WTC11 (cell line): ENCODE measurements at regions not wholly inside any gene's neighbourhood (a gene's known extent, or its start where the extent isn't known, plus 50 kb on each side); places are given as distances from the start of the nearest gene placed in this dataset.

Experiments used
- ATAC-seq: fragments of 200-7000 bp; cut with Tn5 transposase; 2 replicates; pipeline ENCODE4 v1.10.0; 2021; ENCODE audit warnings: mild to moderate bottlenecking, moderate library complexity
- CTCF ChIA-PET: fragments of 300-600 bp; sonication (Branson Sonifier 250); formaldehyde crosslinking; loops from one replicate; lab custom pipeline; 2021; ENCODE audit warnings: antibody characterized with exemption; lab: Charles Lee
- POLR2A ChIA-PET: fragments of 350-600 bp; sonication (Branson Sonifier 250); formaldehyde crosslinking; loops from one replicate; lab custom pipeline; 2021; ENCODE audit warnings: antibody characterized with exemption; lab: Charles Lee
- DNase-seq: peaks from one replicate; pipeline ENCODE4 v3.0.0; 2021; ENCODE audit warnings: low spot score
- H3K27ac Mint-ChIP-seq: 2 replicates; pipeline ENCODE4 v1.8.0; 2021; ENCODE audit warnings: mixed read lengths
- H3K27me3 Mint-ChIP-seq: 2 replicates; pipeline ENCODE4 v1.8.0; 2021; ENCODE audit warnings: low read depth, mild to moderate bottlenecking, moderate library complexity, mixed read lengths
- H3K36me3 Mint-ChIP-seq: 2 replicates; pipeline ENCODE4 v1.8.0; 2021; ENCODE audit warnings: mixed read lengths
- H3K4me1 Mint-ChIP-seq: 2 replicates; pipeline ENCODE4 v1.8.0; 2022; ENCODE audit warnings: mixed read lengths
- H3K4me3 Mint-ChIP-seq: 2 replicates; pipeline ENCODE4 v1.8.0; 2021; ENCODE audit warnings: mild to moderate bottlenecking, moderate library complexity, mixed read lengths
- H3K9me3 Mint-ChIP-seq: 2 replicates; pipeline ENCODE4 v1.8.0; 2021; ENCODE audit warnings: mixed read lengths
- GTF2I ChIP-seq: fragments of 250-450 bp; sonication (Bioruptor Pico); conservative IDR thresholded peaks from 2 replicates; pipeline ENCODE4 v1.4.0; 2021; ENCODE audit warnings: mild to moderate bottlenecking
- JAZF1 ChIP-seq: fragments of 250-450 bp; sonication (Bioruptor Pico); IDR thresholded peaks from 2 replicates; pipeline ENCODE4 v1.9.0; 2021; ENCODE audit warnings: moderate library complexity, mild to moderate bottlenecking, inconsistent platforms
- JUN ChIP-seq: sonication (generic); formaldehyde crosslinking; IDR thresholded peaks from 2 replicates; pipeline ENCODE4 v1.8.0; 2023; ENCODE audit warnings: mild to moderate bottlenecking, missing genetic modification reagents
- KAT7 ChIP-seq: sonication (generic); formaldehyde crosslinking; IDR thresholded peaks from 2 replicates; pipeline ENCODE4 v1.8.1; 2023; ENCODE audit warnings: missing genetic modification reagents, mild to moderate bottlenecking, borderline replicate concordance
- NFYB ChIP-seq: sonication (generic); formaldehyde crosslinking; conservative IDR thresholded peaks from 2 replicates; pipeline ENCODE4 v1.8.0; 2022; ENCODE audit warnings: low read depth, missing genetic modification reagents
- NR1H2 ChIP-seq: sonication (generic); formaldehyde crosslinking; IDR thresholded peaks from 2 replicates; pipeline ENCODE4 v1.9.0; 2021; ENCODE audit warnings: mild to moderate bottlenecking, moderate library complexity, missing genetic modification reagents
- PRRX2 ChIP-seq: fragments of 250-450 bp; sonication (Bioruptor Pico); IDR thresholded peaks from 2 replicates; pipeline ENCODE4 v1.8.0; 2021; ENCODE audit warnings: mild to moderate bottlenecking
- SMAD3 ChIP-seq: sonication (generic); formaldehyde crosslinking; IDR thresholded peaks from 2 replicates; pipeline ENCODE4 v1.8.0; 2022; ENCODE audit warnings: missing genetic modification reagents, mild to moderate bottlenecking, borderline replicate concordance
- SOX15 ChIP-seq: fragments of 250-450 bp; sonication (Bioruptor Pico); IDR thresholded peaks from 2 replicates; pipeline ENCODE4 v1.9.0; 2021; ENCODE audit warnings: mild to moderate bottlenecking
- SP1 ChIP-seq: sonication (generic); formaldehyde crosslinking; conservative IDR thresholded peaks from 2 replicates; pipeline ENCODE4 v1.8.1; 2022; ENCODE audit warnings: missing genetic modification reagents
- TP53 ChIP-seq: sonication (generic); formaldehyde crosslinking; IDR thresholded peaks from 2 replicates; pipeline ENCODE4 v1.8.1; 2023; ENCODE audit warnings: mild to moderate bottlenecking, missing genetic modification reagents
- ZNF138 ChIP-seq: sonication (generic); formaldehyde crosslinking; conservative IDR thresholded peaks from 2 replicates; pipeline ENCODE4 v1.8.1; 2022; ENCODE audit warnings: mild to moderate bottlenecking, moderate library complexity, missing genetic modification reagents
- ZNF219 ChIP-seq: sonication (generic); formaldehyde crosslinking; IDR thresholded peaks from 2 replicates; pipeline ENCODE4 v1.8.0; 2023; ENCODE audit warnings: missing genetic modification reagents, mild to moderate bottlenecking, borderline replicate concordance
- ZNF396 ChIP-seq: fragments of 250-450 bp; sonication (Bioruptor Pico); IDR thresholded peaks from 2 replicates; pipeline ENCODE4 v1.8.0; 2021; ENCODE audit warnings: mild to moderate bottlenecking, moderate library complexity, borderline replicate concordance
- TF ChIP-seq, protein P1 (sequence below): sonication (generic); formaldehyde crosslinking; IDR thresholded peaks from 2 replicates; pipeline ENCODE4 v1.8.0; 2022; ENCODE audit warnings: mild to moderate bottlenecking, missing genetic modification reagents
- TF ChIP-seq, protein P2 (sequence below): sonication (generic); formaldehyde crosslinking; IDR thresholded peaks from 2 replicates; pipeline ENCODE4 v1.8.0; 2023; ENCODE audit warnings: missing genetic modification reagents, mild to moderate bottlenecking, borderline replicate concordance
- TF ChIP-seq, protein P3 (sequence below): sonication (generic); formaldehyde crosslinking; IDR thresholded peaks from 2 replicates; pipeline ENCODE4 v1.8.1; 2023; ENCODE audit warnings: mild to moderate bottlenecking, missing genetic modification reagents, moderate library complexity
- TF ChIP-seq, protein P4 (sequence below): sonication (generic); formaldehyde crosslinking; conservative IDR thresholded peaks from 2 replicates; pipeline ENCODE4 v1.8.1; 2023; ENCODE audit warnings: mild to moderate bottlenecking, low read depth, missing genetic modification reagents, moderate library complexity
- TF ChIP-seq, protein P5 (sequence below): fragments of 250-450 bp; sonication (Bioruptor Pico); IDR thresholded peaks from 2 replicates; pipeline ENCODE4 v1.9.0; 2021; ENCODE audit warnings: mild to moderate bottlenecking

DNA sequence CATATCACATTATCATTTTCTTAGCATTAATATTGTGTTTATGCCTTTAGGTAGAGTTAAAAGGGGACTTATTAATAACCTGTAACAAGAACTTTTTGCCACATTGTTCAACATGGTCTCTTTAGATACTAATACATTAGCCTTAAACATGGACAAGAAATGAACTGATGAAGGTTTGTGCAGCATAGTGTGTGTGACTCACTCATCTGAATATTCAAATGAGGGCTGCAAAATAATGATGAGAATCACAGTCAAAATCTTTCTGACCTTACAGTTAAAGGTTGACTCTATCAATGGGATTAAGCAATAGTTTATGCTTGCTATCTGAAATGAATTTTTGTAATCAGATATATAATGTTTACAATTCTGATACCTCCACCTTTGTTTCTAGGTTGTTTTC, 1189.3 kb upstream of the CITED2 start (continued):
- TF ChIP-seq, protein P1, sequence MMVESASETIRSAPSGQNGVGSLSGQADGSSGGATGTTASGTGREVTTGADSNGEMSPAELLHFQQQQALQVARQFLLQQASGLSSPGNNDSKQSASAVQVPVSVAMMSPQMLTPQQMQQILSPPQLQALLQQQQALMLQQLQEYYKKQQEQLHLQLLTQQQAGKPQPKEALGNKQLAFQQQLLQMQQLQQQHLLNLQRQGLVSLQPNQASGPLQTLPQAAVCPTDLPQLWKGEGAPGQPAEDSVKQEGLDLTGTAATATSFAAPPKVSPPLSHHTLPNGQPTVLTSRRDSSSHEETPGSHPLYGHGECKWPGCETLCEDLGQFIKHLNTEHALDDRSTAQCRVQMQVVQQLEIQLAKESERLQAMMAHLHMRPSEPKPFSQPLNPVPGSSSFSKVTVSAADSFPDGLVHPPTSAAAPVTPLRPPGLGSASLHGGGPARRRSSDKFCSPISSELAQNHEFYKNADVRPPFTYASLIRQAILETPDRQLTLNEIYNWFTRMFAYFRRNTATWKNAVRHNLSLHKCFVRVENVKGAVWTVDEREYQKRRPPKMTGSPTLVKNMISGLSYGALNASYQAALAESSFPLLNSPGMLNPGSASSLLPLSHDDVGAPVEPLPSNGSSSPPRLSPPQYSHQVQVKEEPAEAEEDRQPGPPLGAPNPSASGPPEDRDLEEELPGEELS (CRISPR knock-in tag): no peak
- no peak for TF ChIP-seq TP53 (CRISPR knock-in tag)
- TF ChIP-seq KAT7 (CRISPR knock-in tag): no peak

DNA sequence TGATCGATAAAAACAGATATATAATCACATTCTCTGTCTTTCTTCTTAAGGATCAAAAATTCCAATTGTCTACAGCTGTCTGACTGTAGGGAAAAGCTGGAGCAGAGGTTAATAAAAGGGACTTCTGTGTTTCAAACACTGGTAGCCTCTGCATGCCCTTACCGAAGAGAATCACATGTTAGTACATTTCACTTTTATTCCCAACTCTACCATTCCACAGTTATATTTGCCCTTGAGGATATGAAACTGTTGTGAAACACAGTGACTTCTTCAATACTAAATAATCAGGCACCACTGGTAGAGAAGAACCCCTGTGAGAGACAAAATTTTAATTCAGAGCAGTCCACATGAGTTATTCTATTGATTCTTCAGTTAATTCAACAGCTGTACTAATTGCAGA, 1187.3 kb upstream of the CITED2 start:
- Mint-ChIP-seq H3K9me3 (peaks cover 9% of the 10 kb centered on the region), H3K4me1 (no peaks in the 10 kb centered on the region), H3K27me3 (no peaks in the 10 kb centered on the region), H3K4me3 (no peak overlapping the region), H3K27ac (no peak overlapping the region), H3K36me3 (no peaks in the 10 kb centered on the region)
- no peak for DNase-seq
- ATAC-seq: no peak
- TF ChIP-seq, protein P2, sequence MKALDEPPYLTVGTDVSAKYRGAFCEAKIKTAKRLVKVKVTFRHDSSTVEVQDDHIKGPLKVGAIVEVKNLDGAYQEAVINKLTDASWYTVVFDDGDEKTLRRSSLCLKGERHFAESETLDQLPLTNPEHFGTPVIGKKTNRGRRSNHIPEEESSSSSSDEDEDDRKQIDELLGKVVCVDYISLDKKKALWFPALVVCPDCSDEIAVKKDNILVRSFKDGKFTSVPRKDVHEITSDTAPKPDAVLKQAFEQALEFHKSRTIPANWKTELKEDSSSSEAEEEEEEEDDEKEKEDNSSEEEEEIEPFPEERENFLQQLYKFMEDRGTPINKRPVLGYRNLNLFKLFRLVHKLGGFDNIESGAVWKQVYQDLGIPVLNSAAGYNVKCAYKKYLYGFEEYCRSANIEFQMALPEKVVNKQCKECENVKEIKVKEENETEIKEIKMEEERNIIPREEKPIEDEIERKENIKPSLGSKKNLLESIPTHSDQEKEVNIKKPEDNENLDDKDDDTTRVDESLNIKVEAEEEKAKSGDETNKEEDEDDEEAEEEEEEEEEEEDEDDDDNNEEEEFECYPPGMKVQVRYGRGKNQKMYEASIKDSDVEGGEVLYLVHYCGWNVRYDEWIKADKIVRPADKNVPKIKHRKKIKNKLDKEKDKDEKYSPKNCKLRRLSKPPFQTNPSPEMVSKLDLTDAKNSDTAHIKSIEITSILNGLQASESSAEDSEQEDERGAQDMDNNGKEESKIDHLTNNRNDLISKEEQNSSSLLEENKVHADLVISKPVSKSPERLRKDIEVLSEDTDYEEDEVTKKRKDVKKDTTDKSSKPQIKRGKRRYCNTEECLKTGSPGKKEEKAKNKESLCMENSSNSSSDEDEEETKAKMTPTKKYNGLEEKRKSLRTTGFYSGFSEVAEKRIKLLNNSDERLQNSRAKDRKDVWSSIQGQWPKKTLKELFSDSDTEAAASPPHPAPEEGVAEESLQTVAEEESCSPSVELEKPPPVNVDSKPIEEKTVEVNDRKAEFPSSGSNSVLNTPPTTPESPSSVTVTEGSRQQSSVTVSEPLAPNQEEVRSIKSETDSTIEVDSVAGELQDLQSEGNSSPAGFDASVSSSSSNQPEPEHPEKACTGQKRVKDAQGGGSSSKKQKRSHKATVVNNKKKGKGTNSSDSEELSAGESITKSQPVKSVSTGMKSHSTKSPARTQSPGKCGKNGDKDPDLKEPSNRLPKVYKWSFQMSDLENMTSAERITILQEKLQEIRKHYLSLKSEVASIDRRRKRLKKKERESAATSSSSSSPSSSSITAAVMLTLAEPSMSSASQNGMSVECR: no peak
- TF ChIP-seq NFYB (CRISPR knock-in tag): no peak
- ChIA-PET CTCF (no interaction called here), POLR2A (no interaction called here)

DNA sequence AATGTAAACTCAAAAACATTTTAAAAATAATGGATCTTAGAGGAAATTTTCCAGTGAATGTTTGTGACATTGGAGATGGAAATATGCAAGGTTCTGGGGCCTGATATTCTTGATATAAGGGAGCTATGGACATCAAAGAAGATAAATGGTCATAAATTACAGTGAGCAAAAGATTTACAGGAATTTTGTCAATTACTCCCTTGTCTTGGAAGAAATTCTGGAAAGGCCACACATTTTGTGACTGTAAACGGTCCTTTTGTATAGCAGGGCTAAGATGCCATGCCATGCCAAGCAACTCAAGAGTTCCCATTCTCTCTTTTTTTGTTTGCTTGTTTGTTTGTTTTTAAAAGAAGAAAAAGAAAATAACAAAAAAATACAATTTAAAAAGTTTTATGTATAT, 1186.2 kb upstream of the CITED2 start:
- H3K27me3 Mint-ChIP-seq: no peaks in the 10 kb centered on the region
- no peaks in the 10 kb centered on the region for H3K36me3 Mint-ChIP-seq
- CTCF ChIA-PET: no interaction called here
- no peaks in the 10 kb centered on the region for H3K4me1 Mint-ChIP-seq
- DNase-seq: no peak
- H3K4me3 Mint-ChIP-seq: no peak overlapping the region
- TF ChIP-seq, protein P3, sequence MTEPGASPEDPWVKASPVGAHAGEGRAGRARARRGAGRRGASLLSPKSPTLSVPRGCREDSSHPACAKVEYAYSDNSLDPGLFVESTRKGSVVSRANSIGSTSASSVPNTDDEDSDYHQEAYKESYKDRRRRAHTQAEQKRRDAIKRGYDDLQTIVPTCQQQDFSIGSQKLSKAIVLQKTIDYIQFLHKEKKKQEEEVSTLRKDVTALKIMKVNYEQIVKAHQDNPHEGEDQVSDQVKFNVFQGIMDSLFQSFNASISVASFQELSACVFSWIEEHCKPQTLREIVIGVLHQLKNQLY (CRISPR knock-in tag): no peak
- TF ChIP-seq, all 79 proteins: peak for 0
- ATAC-seq: no peak
- Mint-ChIP-seq H3K27ac (no peak overlapping the region), H3K9me3 (peaks cover 9% of the 10 kb centered on the region)
- POLR2A ChIA-PET: no interaction called here

DNA sequence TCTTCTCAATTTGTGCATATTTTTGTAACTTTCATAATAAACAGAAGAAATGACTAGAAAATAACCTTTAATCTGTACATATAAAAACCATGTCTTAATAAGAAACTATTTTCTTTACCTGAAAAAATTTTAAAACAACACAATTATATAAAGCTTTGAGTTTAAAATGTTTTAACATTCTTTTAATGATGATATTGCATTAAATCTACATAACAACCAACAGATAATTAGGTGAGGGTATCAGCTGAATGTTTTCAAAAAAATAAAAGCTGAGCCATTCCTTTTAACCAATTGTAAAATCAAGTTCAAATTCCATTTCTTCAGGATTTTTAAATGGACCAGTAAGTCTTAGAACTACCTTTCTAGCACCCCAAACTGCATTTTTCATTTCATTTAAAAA, 1185.0 kb upstream of the CITED2 start:
- ChIA-PET CTCF (no interaction called here), POLR2A (no interaction called here)
- Mint-ChIP-seq H3K36me3 (no peaks in the 10 kb centered on the region), H3K4me3 (no peak overlapping the region), H3K9me3 (peaks cover 9% of the 10 kb centered on the region), H3K4me1 (no peaks in the 10 kb centered on the region), H3K27ac (no peak overlapping the region), H3K27me3 (no peaks in the 10 kb centered on the region)
- ATAC-seq (no peak), DNase-seq (no peak)
- TF ChIP-seq JUN (no peak), ZNF396 (CRISPR knock-in tag) (no peak), NR1H2 (no peak), ZNF138 (CRISPR knock-in tag) (no peak), ZNF219 (CRISPR knock-in tag) (no peak), SP1 (no peak), JAZF1 (CRISPR knock-in tag) (no peak), PRRX2 (no peak), GTF2I (CRISPR knock-in tag) (no peak), SOX15 (CRISPR knock-in tag) (no peak), SMAD3 (no peak)
- TF ChIP-seq, protein P4, sequence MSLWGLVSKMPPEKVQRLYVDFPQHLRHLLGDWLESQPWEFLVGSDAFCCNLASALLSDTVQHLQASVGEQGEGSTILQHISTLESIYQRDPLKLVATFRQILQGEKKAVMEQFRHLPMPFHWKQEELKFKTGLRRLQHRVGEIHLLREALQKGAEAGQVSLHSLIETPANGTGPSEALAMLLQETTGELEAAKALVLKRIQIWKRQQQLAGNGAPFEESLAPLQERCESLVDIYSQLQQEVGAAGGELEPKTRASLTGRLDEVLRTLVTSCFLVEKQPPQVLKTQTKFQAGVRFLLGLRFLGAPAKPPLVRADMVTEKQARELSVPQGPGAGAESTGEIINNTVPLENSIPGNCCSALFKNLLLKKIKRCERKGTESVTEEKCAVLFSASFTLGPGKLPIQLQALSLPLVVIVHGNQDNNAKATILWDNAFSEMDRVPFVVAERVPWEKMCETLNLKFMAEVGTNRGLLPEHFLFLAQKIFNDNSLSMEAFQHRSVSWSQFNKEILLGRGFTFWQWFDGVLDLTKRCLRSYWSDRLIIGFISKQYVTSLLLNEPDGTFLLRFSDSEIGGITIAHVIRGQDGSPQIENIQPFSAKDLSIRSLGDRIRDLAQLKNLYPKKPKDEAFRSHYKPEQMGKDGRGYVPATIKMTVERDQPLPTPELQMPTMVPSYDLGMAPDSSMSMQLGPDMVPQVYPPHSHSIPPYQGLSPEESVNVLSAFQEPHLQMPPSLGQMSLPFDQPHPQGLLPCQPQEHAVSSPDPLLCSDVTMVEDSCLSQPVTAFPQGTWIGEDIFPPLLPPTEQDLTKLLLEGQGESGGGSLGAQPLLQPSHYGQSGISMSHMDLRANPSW (CRISPR knock-in tag): no peak
- TF ChIP-seq, protein P5, sequence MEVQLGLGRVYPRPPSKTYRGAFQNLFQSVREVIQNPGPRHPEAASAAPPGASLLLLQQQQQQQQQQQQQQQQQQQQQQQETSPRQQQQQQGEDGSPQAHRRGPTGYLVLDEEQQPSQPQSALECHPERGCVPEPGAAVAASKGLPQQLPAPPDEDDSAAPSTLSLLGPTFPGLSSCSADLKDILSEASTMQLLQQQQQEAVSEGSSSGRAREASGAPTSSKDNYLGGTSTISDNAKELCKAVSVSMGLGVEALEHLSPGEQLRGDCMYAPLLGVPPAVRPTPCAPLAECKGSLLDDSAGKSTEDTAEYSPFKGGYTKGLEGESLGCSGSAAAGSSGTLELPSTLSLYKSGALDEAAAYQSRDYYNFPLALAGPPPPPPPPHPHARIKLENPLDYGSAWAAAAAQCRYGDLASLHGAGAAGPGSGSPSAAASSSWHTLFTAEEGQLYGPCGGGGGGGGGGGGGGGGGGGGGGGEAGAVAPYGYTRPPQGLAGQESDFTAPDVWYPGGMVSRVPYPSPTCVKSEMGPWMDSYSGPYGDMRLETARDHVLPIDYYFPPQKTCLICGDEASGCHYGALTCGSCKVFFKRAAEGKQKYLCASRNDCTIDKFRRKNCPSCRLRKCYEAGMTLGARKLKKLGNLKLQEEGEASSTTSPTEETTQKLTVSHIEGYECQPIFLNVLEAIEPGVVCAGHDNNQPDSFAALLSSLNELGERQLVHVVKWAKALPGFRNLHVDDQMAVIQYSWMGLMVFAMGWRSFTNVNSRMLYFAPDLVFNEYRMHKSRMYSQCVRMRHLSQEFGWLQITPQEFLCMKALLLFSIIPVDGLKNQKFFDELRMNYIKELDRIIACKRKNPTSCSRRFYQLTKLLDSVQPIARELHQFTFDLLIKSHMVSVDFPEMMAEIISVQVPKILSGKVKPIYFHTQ: no peak
